Liver (tissue), 8 donors: ENCODE measurements at regions not wholly inside any gene's neighbourhood (a gene's known extent, or its start where the extent isn't known, plus 50 kb on each side); places are given as distances from the start of the nearest gene placed in this dataset.

Experiments
- DNase-seq: peaks from one replicate; pipeline ENCODE4 v3.0.0-alpha.2; 2017; ENCODE audit warnings: low spot score
- H3K27ac ChIP-seq, 2 donors: one replicate each; pipeline ENCODE4 v1.7.0; 2013; ENCODE audit warnings: inconsistent platforms in 2 of 2, low read length in 2 of 2, control low read depth in 1 of 2, low read depth in 1 of 2, mild to moderate bottlenecking in 1 of 2
- H3K27me3 ChIP-seq, 4 donors: one replicate each; pipeline versions ENCODE4 v1.6.1 to v1.7.0; 2013; ENCODE audit warnings: low read length in 3 of 4, inconsistent platforms in 1 of 4, mild to moderate bottlenecking in 1 of 4, moderate library complexity in 1 of 4; ENCODE audit not compliant: control insufficient read depth in 4 of 4, insufficient read depth in 4 of 4
- H3K36me3 ChIP-seq, 4 donors: one replicate each; pipeline versions ENCODE4 v1.6.1 to v1.7.0; 2013; ENCODE audit warnings: low read length in 3 of 4, mild to moderate bottlenecking in 3 of 4, low read depth in 1 of 4, moderate library complexity in 1 of 4; ENCODE audit not compliant: control insufficient read depth in 4 of 4, insufficient read depth in 3 of 4
- H3K4me1 ChIP-seq, 4 donors: one replicate each; pipeline versions ENCODE4 v1.6.1 to v1.7.0; 2013; ENCODE audit warnings: low read length in 3 of 4, mild to moderate bottlenecking in 3 of 4, moderate library complexity in 1 of 4; ENCODE audit not compliant: control insufficient read depth in 4 of 4, insufficient read depth in 4 of 4
- H3K4me3 ChIP-seq, 3 donors: one replicate each; pipeline versions ENCODE4 v1.6.1 to v1.7.0; 2013; ENCODE audit warnings: low read length in 3 of 3, control low read depth in 1 of 3, low read depth in 1 of 3, mild to moderate bottlenecking in 1 of 3
- H3K9ac ChIP-seq, 2 donors: one replicate each; pipeline ENCODE4 v1.7.0; 2013; ENCODE audit warnings: low read length in 2 of 2, mild to moderate bottlenecking in 2 of 2, moderate library complexity in 2 of 2, control low read depth in 1 of 2, low read depth in 1 of 2
- H3K9me3 ChIP-seq, 4 donors: one replicate each; pipeline versions ENCODE4 v1.6.1 to v1.7.0; 2013; ENCODE audit warnings: low read length in 3 of 4; ENCODE audit not compliant: control insufficient read depth in 4 of 4
- EGR1 ChIP-seq, 2 donors: IDR thresholded peaks; 2 replicates each; pipeline ENCODE4 v1.6.1; 2016 to 2018; ENCODE audit warnings: antibody characterized with exemption in 2 of 2, low read depth in 2 of 2
- FOXA1 ChIP-seq: IDR thresholded peaks from 2 replicates; pipeline ENCODE4 v1.6.1; 2016; ENCODE audit warnings: antibody characterized with exemption
- FOXA2 ChIP-seq: IDR thresholded peaks from 2 replicates; pipeline ENCODE4 v1.6.1; 2016; ENCODE audit warnings: antibody characterized with exemption
- GABPA ChIP-seq, 2 donors: IDR thresholded peaks in 1 of 2; conservative IDR thresholded peaks in 1 of 2; 2 replicates each; pipeline ENCODE4 v1.6.1; 2016; ENCODE audit warnings: antibody characterized with exemption in 2 of 2, mild to moderate bottlenecking in 1 of 2, moderate library complexity in 1 of 2
- HNF4A ChIP-seq, 2 donors: conservative IDR thresholded peaks; 2 replicates each; pipeline ENCODE4 v1.6.1; 2016; ENCODE audit warnings: antibody characterized with exemption in 2 of 2, mild to moderate bottlenecking in 2 of 2
- HNF4G ChIP-seq: IDR thresholded peaks from 2 replicates; pipeline ENCODE4 v1.6.1; 2016; ENCODE audit warnings: antibody characterized with exemption
- JUND ChIP-seq, 2 donors: IDR thresholded peaks; 2 replicates each; pipeline ENCODE4 v1.6.1; 2016; ENCODE audit warnings: antibody characterized with exemption in 2 of 2
- NR2F2 ChIP-seq: IDR thresholded peaks from 2 replicates; pipeline ENCODE4 v1.6.1; 2016; ENCODE audit warnings: antibody characterized with exemption
- RAD21 ChIP-seq, 2 donors: IDR thresholded peaks; 2 replicates each; pipeline ENCODE4 v1.6.1; 2016; ENCODE audit warnings: antibody characterized with exemption in 2 of 2, mild to moderate bottlenecking in 2 of 2
- RXRA ChIP-seq, 2 donors: IDR thresholded peaks; 2 replicates each; pipeline ENCODE4 v1.6.1; 2017 to 2018; ENCODE audit warnings: antibody characterized with exemption in 2 of 2, mild to moderate bottlenecking in 1 of 2
- SP1 ChIP-seq: IDR thresholded peaks from 2 replicates; pipeline ENCODE4 v1.6.1; 2018; ENCODE audit warnings: antibody characterized with exemption, mild to moderate bottlenecking
- TAF1 ChIP-seq: conservative IDR thresholded peaks from 2 replicates; pipeline ENCODE4 v1.6.1; 2016; ENCODE audit warnings: antibody characterized with exemption, mild to moderate bottlenecking
- YY1 ChIP-seq: IDR thresholded peaks from 2 replicates; pipeline ENCODE4 v1.6.1; 2016; ENCODE audit warnings: antibody characterized with exemption, mild to moderate bottlenecking
- WGBS: extraction: QIAGEN DNeasy Blood & Tissue Kit; methylation state at CpG from one replicate; pipeline ENCODE4 v1.1.7; 2013; 5-methylcytosine and 5-hydroxymethylcytosine counted together
- TF ChIP-seq, protein P1 (sequence below): fragments of 150-350 bp; IDR thresholded peaks from 2 replicates; pipeline ENCODE4 v1.5.1; 2017; ENCODE audit warnings: improper control_type of control experiment, low read depth, low read length; ENCODE audit not compliant: missing input control
- TF ChIP-seq, protein P2 (sequence below): IDR thresholded peaks from 2 replicates; pipeline ENCODE4 v1.6.1; 2016; ENCODE audit warnings: antibody characterized with exemption, mild to moderate bottlenecking
- TF ChIP-seq, protein P3 (sequence below): IDR thresholded peaks from 2 replicates; pipeline ENCODE4 v1.6.1; 2016; ENCODE audit warnings: antibody characterized with exemption
- TF ChIP-seq, protein P4 (sequence below): IDR thresholded peaks from 2 replicates; pipeline ENCODE4 v1.6.1; 2016; ENCODE audit warnings: antibody characterized with exemption
- TF ChIP-seq, protein P5 (sequence below): IDR thresholded peaks from 2 replicates; pipeline ENCODE4 v1.6.1; 2016; ENCODE audit warnings: antibody characterized with exemption
- donor health status: healthy.
- donor health status: healthy.
- donor health status: healthy.
- donor health status: healthy.
- donor health status: healthy.

DNA sequence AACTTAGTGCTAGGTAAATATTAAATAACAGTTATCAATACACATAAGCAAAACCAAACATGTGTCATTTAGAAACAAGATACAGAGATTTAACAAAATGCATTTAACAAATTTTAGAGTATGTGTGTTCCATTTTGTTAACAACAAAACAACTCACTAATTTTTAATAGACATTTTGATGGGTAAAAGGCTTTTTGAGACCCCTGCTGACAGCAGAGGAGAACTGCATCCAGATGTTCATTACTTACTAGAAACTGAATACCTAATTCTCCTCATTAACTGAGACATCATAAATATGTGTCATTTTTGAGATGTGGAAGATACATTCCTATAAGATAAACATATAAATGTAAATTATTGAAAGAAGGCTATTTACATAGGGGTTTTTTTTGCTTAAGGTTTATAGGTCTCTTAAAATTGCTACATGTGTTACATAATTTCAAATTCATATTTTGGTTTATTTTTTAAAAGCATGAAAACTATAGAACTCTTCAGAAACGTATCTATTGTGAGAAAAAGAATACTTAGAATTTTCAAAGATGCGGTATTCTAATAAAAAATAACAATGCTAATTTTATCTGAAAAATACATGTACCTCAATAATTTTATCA, 1009.8 kb downstream of the TUSC7 start:
- no peaks in the 10 kb centered on the region for H3K4me1 ChIP-seq
- H3K27ac ChIP-seq, result no peak overlapping the region
- H3K36me3 ChIP-seq, result no peaks in the 10 kb centered on the region
- H3K9me3 ChIP-seq, result no peaks in the 10 kb centered on the region
- no peak overlapping the region for H3K9ac ChIP-seq
- DNase-seq, result no peak
- no peak overlapping the region for H3K4me3 ChIP-seq
- 40% methylated on average over 2 of the region's 2 CpGs for WGBS
- TF ChIP-seq RAD21 (IDR thresholded peaks at IDR 0.05), result peak; percentile 71 to 78
- TF ChIP-seq NR2F2, result no peak
- no peak for TF ChIP-seq SP1
- TF ChIP-seq, protein P1, sequence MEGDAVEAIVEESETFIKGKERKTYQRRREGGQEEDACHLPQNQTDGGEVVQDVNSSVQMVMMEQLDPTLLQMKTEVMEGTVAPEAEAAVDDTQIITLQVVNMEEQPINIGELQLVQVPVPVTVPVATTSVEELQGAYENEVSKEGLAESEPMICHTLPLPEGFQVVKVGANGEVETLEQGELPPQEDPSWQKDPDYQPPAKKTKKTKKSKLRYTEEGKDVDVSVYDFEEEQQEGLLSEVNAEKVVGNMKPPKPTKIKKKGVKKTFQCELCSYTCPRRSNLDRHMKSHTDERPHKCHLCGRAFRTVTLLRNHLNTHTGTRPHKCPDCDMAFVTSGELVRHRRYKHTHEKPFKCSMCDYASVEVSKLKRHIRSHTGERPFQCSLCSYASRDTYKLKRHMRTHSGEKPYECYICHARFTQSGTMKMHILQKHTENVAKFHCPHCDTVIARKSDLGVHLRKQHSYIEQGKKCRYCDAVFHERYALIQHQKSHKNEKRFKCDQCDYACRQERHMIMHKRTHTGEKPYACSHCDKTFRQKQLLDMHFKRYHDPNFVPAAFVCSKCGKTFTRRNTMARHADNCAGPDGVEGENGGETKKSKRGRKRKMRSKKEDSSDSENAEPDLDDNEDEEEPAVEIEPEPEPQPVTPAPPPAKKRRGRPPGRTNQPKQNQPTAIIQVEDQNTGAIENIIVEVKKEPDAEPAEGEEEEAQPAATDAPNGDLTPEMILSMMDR, result peak; percentile 70
- TF ChIP-seq, protein P2, sequence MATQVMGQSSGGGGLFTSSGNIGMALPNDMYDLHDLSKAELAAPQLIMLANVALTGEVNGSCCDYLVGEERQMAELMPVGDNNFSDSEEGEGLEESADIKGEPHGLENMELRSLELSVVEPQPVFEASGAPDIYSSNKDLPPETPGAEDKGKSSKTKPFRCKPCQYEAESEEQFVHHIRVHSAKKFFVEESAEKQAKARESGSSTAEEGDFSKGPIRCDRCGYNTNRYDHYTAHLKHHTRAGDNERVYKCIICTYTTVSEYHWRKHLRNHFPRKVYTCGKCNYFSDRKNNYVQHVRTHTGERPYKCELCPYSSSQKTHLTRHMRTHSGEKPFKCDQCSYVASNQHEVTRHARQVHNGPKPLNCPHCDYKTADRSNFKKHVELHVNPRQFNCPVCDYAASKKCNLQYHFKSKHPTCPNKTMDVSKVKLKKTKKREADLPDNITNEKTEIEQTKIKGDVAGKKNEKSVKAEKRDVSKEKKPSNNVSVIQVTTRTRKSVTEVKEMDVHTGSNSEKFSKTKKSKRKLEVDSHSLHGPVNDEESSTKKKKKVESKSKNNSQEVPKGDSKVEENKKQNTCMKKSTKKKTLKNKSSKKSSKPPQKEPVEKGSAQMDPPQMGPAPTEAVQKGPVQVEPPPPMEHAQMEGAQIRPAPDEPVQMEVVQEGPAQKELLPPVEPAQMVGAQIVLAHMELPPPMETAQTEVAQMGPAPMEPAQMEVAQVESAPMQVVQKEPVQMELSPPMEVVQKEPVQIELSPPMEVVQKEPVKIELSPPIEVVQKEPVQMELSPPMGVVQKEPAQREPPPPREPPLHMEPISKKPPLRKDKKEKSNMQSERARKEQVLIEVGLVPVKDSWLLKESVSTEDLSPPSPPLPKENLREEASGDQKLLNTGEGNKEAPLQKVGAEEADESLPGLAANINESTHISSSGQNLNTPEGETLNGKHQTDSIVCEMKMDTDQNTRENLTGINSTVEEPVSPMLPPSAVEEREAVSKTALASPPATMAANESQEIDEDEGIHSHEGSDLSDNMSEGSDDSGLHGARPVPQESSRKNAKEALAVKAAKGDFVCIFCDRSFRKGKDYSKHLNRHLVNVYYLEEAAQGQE, result no peak
- TF ChIP-seq HNF4A (conservative IDR thresholded peaks at IDR 0.05), result no peak
- TF ChIP-seq, protein P3, sequence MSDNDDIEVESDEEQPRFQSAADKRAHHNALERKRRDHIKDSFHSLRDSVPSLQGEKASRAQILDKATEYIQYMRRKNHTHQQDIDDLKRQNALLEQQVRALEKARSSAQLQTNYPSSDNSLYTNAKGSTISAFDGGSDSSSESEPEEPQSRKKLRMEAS, result no peak
- no peak for TF ChIP-seq EGR1 (IDR thresholded peaks at IDR 0.05; ENCODE audit: low read depth in 2 of 2)
- H3K27me3 ChIP-seq, result no peaks in the 10 kb centered on the region

DNA sequence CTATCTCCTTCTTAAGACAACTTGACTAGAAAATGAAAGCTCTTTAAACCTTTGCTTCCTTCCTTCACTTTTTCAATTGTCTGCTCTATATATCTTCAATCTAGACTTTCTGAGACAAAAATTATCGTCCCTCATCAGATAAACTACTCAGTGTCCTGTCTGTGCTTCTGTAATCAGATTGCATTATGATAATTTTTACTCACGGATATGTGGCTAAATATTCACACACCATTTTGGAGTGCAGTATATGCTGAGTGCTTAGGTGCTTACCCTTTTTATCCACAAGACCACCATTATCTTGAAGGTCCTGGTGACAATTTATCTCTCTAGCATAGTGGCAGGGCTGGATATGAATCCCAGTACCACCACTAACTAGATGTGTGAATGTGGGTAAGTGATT, 1012.3 kb downstream of the TUSC7 start:
- Histone ChIP-seq H3K4me1 (no peaks in the 10 kb centered on the region), H3K27ac (no peak overlapping the region), H3K27me3 (no peaks in the 10 kb centered on the region), H3K36me3 (no peaks in the 10 kb centered on the region), H3K9me3 (no peaks in the 10 kb centered on the region), H3K9ac (no peak overlapping the region), H3K4me3 (no peak overlapping the region)
- WGBS, result 47% methylated on average over 2 of the region's 2 CpGs
- DNase-seq, result no peak
- no peak for TF ChIP-seq YY1
- no peak for TF ChIP-seq TAF1
- TF ChIP-seq, protein P4, sequence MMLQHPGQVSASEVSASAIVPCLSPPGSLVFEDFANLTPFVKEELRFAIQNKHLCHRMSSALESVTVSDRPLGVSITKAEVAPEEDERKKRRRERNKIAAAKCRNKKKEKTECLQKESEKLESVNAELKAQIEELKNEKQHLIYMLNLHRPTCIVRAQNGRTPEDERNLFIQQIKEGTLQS, result no peak
- TF ChIP-seq EGR1 (IDR thresholded peaks at IDR 0.05; ENCODE audit: low read depth in 2 of 2), result no peak
- TF ChIP-seq SP1, result no peak
- TF ChIP-seq HNF4G, result no peak
- TF ChIP-seq JUND (IDR thresholded peaks at IDR 0.05), result no peak
- TF ChIP-seq, protein P1, result no peak
- TF ChIP-seq, protein P5, sequence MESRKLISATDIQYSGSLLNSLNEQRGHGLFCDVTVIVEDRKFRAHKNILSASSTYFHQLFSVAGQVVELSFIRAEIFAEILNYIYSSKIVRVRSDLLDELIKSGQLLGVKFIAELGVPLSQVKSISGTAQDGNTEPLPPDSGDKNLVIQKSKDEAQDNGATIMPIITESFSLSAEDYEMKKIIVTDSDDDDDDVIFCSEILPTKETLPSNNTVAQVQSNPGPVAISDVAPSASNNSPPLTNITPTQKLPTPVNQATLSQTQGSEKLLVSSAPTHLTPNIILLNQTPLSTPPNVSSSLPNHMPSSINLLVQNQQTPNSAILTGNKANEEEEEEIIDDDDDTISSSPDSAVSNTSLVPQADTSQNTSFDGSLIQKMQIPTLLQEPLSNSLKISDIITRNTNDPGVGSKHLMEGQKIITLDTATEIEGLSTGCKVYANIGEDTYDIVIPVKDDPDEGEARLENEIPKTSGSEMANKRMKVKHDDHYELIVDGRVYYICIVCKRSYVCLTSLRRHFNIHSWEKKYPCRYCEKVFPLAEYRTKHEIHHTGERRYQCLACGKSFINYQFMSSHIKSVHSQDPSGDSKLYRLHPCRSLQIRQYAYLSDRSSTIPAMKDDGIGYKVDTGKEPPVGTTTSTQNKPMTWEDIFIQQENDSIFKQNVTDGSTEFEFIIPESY, result no peak
- no peak for TF ChIP-seq NR2F2
- TF ChIP-seq, protein P3, result no peak
- no peak for TF ChIP-seq RXRA (IDR thresholded peaks at IDR 0.05)
- no peak for TF ChIP-seq GABPA (IDR thresholded peaks at IDR 0.05 in 1 of 2, conservative IDR thresholded peaks at IDR 0.05 in 1 of 2)
- no peak for TF ChIP-seq RAD21 (IDR thresholded peaks at IDR 0.05)
- no peak for TF ChIP-seq FOXA1
- no peak for TF ChIP-seq FOXA2
- TF ChIP-seq, protein P2, result no peak
